ENCODE measurements at regions not wholly inside any gene's neighbourhood (a gene's known extent, or its start where the extent isn't known, plus 50 kb on each side); places are given as distances from the start of the nearest gene placed in this dataset.

- Histone ChIP-seq H3K27ac (no peak overlapping the region), H3K27me3 (no peaks in the 10 kb centered on the region), H3K4me1 (no peaks in the 10 kb centered on the region), H3K9me3 (no peaks in the 10 kb centered on the region), H3K4me3 (no peak overlapping the region), H3K36me3 (no peaks in the 10 kb centered on the region)
- no peak for DNase-seq (ENCODE audit: low spot score)
- TF ChIP-seq, protein P1, sequence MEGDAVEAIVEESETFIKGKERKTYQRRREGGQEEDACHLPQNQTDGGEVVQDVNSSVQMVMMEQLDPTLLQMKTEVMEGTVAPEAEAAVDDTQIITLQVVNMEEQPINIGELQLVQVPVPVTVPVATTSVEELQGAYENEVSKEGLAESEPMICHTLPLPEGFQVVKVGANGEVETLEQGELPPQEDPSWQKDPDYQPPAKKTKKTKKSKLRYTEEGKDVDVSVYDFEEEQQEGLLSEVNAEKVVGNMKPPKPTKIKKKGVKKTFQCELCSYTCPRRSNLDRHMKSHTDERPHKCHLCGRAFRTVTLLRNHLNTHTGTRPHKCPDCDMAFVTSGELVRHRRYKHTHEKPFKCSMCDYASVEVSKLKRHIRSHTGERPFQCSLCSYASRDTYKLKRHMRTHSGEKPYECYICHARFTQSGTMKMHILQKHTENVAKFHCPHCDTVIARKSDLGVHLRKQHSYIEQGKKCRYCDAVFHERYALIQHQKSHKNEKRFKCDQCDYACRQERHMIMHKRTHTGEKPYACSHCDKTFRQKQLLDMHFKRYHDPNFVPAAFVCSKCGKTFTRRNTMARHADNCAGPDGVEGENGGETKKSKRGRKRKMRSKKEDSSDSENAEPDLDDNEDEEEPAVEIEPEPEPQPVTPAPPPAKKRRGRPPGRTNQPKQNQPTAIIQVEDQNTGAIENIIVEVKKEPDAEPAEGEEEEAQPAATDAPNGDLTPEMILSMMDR (IDR thresholded peaks at IDR 0.05) = no peak
These were observed 1970.8 kb downstream of the OLFM4 start for GRCh38 chr13:54999399-54999907.

- Histone ChIP-seq H3K4me3 (no peak overlapping the region), H3K27me3 (no peaks in the 10 kb centered on the region), H3K9me3 (no peaks in the 10 kb centered on the region), H3K36me3 (no peaks in the 10 kb centered on the region), H3K27ac (no peak overlapping the region), H3K4me1 (no peaks in the 10 kb centered on the region)
- TF ChIP-seq, protein P1 (IDR thresholded peaks at IDR 0.05) = no peak
- DNase-seq (ENCODE audit: low spot score) = no peak
These were observed 1971.4 kb downstream of the OLFM4 start for GRCh38 chr13:55000043-55000442.

DNA sequence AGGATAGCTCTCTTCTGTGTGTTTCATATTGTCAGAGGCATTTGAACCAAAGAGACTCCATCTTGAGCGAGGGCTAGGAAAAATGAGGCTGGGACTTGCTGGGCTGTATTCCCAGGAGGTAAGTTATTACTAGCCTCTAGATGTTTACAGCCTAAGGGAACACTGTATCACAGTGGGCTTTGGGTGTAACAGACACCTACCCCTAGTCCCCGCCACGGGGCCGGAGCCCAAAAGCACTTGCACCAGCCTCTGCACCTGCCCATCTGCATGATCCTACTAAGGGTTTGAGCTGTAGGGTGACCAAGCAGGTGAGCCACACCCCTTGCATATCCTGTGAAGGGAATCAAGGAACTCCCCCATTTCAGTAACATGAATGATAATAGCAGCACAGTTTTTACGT lies 1972.2 kb downstream of the OLFM4 start:
- no peaks in the 10 kb centered on the region for H3K9me3 ChIP-seq
- TF ChIP-seq, protein P1 (IDR thresholded peaks at IDR 0.05) = no peak
- no peaks in the 10 kb centered on the region for H3K27me3 ChIP-seq
- no peak for DNase-seq (ENCODE audit: low spot score)
- H3K36me3 ChIP-seq = no peaks in the 10 kb centered on the region
- H3K4me3 ChIP-seq = no peak overlapping the region
- H3K4me1 ChIP-seq = no peaks in the 10 kb centered on the region
- H3K27ac ChIP-seq = no peak overlapping the region

- H3K9me3 ChIP-seq = no peaks in the 10 kb centered on the region
- no peaks in the 10 kb centered on the region for H3K36me3 ChIP-seq
These were observed 1973.3 kb downstream of the OLFM4 start for GRCh38 chr13:55001881-55002280.

DNA sequence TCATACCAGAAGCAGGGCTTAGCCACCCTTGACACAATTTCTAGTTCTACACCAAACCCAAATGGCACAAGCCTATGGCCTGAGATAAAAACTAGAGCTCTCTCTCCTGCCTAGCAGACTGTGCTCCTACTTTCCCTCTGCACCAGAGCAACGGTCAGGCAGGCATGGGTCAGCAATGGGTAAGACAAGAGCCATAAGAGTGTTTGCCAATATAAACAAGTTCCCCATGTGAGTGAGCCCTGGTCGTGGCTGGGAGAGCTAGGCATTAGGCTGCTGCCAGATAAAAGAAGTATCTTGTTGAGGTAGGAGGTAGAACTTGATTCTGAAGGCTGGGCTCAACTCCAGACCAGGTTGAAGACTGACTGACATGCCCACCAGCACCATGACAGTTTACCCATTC lies 1979.1 kb downstream of the OLFM4 start:
- no peaks in the 10 kb centered on the region for H3K9me3 ChIP-seq
- no peaks in the 10 kb centered on the region for H3K27me3 ChIP-seq
- no peak overlapping the region for H3K4me3 ChIP-seq
- TF ChIP-seq, protein P1 (IDR thresholded peaks at IDR 0.05) = no peak
- DNase-seq (ENCODE audit: low spot score) = no peak
- no peak overlapping the region for H3K27ac ChIP-seq
- H3K4me1 ChIP-seq = no peaks in the 10 kb centered on the region
- no peaks in the 10 kb centered on the region for H3K36me3 ChIP-seq

More at GRCh38 chr13:55001881-55002280, 1973.3 kb downstream of the OLFM4 start:
- no peaks in the 10 kb centered on the region for H3K27me3 ChIP-seq
- no peaks in the 10 kb centered on the region for H3K4me1 ChIP-seq
- no peak overlapping the region for H3K27ac ChIP-seq
- DNase-seq (ENCODE audit: low spot score) = no peak
- TF ChIP-seq, protein P1 (IDR thresholded peaks at IDR 0.05) = no peak
- no peak overlapping the region for H3K4me3 ChIP-seq

GRCh38 chr13:55013051-55013450 lies 1984.4 kb downstream of the OLFM4 start:
- Histone ChIP-seq H3K27me3 (no peaks in the 10 kb centered on the region), H3K9me3 (no peaks in the 10 kb centered on the region), H3K4me1 (no peaks in the 10 kb centered on the region), H3K4me3 (no peak overlapping the region), H3K36me3 (no peaks in the 10 kb centered on the region), H3K27ac (no peak overlapping the region)
- DNase-seq (ENCODE audit: low spot score) = no peak
- TF ChIP-seq, protein P1 (IDR thresholded peaks at IDR 0.05) = no peak

All from right atrium auricular region (tissue), 2 donors.